ENCODE measurements at regions not wholly inside any gene's neighbourhood (a gene's known extent, or its start where the extent isn't known, plus 50 kb on each side); places are given as distances from the start of the nearest gene placed in this dataset.
A peak's percentile ranks its signal among the peaks of the same experiment; 100 is the strongest.

DNA sequence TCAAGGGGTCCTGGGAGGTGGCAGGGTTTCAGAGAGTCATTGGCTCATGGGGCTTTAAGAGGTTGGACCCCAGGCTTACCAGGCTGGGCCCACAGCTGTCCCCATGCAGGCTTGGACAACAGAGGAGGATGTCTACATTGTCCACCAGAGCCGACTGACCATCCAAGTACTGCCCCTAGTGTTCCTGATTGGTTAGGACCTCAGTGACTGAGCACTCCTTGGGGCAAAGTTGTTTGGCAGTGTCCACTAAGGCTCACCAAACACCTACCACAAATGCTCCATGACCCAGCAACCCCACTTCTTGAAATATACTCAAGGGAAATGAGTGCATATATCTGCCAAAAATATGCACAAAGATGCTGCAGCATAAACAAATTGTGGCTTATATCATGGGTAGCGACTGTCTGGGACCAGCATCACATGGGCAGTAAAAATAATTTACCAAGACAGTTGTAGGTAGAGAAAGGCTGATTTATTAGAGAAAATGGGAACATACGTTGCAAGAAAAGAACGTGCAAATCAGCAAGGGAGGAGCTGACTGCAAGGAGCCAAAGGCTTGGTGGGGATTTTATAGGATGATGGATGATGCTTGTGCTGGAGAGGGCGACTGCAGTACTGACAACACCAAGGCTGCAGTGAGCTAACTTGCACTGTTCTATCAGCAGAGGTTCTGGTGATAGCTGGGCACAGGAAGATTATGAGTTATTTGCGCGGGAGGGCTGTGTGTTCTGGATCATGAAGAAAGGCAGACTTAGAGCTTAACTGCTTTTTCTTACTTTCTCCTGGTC lies 265.2 kb downstream of the GADD45G start:
- H3K27me3 ChIP-seq = no peaks in the 10 kb centered on the region
- peak overlapping the region in 2 of 5 donors; percentile 62 to 73 for H3K27ac ChIP-seq
- H3K9me3 ChIP-seq (replicated peaks in 1 of 3) = no peaks in the 10 kb centered on the region
- intact Hi-C loops (cut with DNase I) = no loop called here
- TF ChIP-seq CTCF (IDR thresholded peaks at IDR 0.05) = peak in 1 of 6 experiments; percentile 5
- TF ChIP-seq POLR2A (IDR thresholded peaks at IDR 0.05) = no peak
- H3K36me3 ChIP-seq (replicated peaks in 1 of 2) = no peaks in the 10 kb centered on the region
- DNase-seq = peak in 2 of 7 donors; percentile 26 to 62
- WGBS, 4 donors = 61 to 83% (median 75%) methylated on average over 6 to 7 of the region's 7 CpGs
- no peak overlapping the region for H3K4me3 ChIP-seq
- H3K4me1 ChIP-seq (replicated peaks in 1 of 2) = peaks cover 3 to 19% of the 10 kb centered on the region in 2 donors

GRCh38 chr9:89871871-89872331 lies 267.1 kb downstream of the GADD45G start:
- no peak for TF ChIP-seq POLR2A (IDR thresholded peaks at IDR 0.05)
- no peak for TF ChIP-seq CTCF (IDR thresholded peaks at IDR 0.05)
- H3K4me1 ChIP-seq (replicated peaks in 1 of 2) = peaks cover 3 to 24% of the 10 kb centered on the region in 2 donors
- intact Hi-C loops (cut with DNase I) = no loop called here
- H3K27ac ChIP-seq = peak overlapping the region in 3 of 5 donors; percentile 31 to 73 (median 41)
- WGBS, 4 donors = 91 to 96% (median 96%) methylated on average over 2 to 5 of the region's 5 CpGs; no CpG with 5 or more reads in 1 of the 4 donors
- no peaks in the 10 kb centered on the region for H3K27me3 ChIP-seq
- no peaks in the 10 kb centered on the region for H3K9me3 ChIP-seq (replicated peaks in 1 of 3)
- DNase-seq = peak in 2 of 7 donors; percentile 17 to 53
- H3K36me3 ChIP-seq (replicated peaks in 1 of 2) = no peaks in the 10 kb centered on the region
- H3K4me3 ChIP-seq = no peak overlapping the region

GRCh38 chr9:89872426-89872912 lies 267.7 kb downstream of the GADD45G start:
- peak in 3 of 7 donors; percentile 17 to 51 (median 32) for DNase-seq
- Histone ChIP-seq H3K4me1 (replicated peaks in 1 of 2) (peaks cover 3 to 24% of the 10 kb centered on the region in 2 donors), H3K27me3 (no peaks in the 10 kb centered on the region), H3K9me3 (replicated peaks in 1 of 3) (no peaks in the 10 kb centered on the region), H3K4me3 (no peak overlapping the region), H3K27ac (no peak overlapping the region), H3K36me3 (replicated peaks in 1 of 2) (no peaks in the 10 kb centered on the region)
- 84 to 92% (median 87%) methylated on average over 9 of the region's 9 CpGs for WGBS, 4 donors
- TF ChIP-seq CTCF (IDR thresholded peaks at IDR 0.05) (no peak), POLR2A (IDR thresholded peaks at IDR 0.05) (no peak)
- intact Hi-C loops (cut with DNase I) = no loop called here

GRCh38 chr9:89872913-89873707 lies 268.3 kb downstream of the GADD45G start:
- Histone ChIP-seq H3K36me3 (replicated peaks in 1 of 2) (no peaks in the 10 kb centered on the region), H3K27ac (no peak overlapping the region), H3K4me3 (no peak overlapping the region), H3K27me3 (no peaks in the 10 kb centered on the region), H3K4me1 (replicated peaks in 1 of 2) (peaks cover 4 to 27% of the 10 kb centered on the region in 2 donors), H3K9me3 (replicated peaks in 1 of 3) (no peaks in the 10 kb centered on the region)
- TF ChIP-seq POLR2A (IDR thresholded peaks at IDR 0.05) (no peak), CTCF (IDR thresholded peaks at IDR 0.05) (no peak)
- WGBS, 4 donors = 76 to 85% (median 78%) methylated on average over 6 to 11 of the region's 11 CpGs
- intact Hi-C loops (cut with DNase I) = no loop called here
- peak in 4 of 7 donors; percentile 14 to 51 (median 17) for DNase-seq
